K562 (cell line): ENCODE measurements at regions not wholly inside any gene's neighbourhood (a gene's known extent, or its start where the extent isn't known, plus 50 kb on each side); places are given as distances from the start of the nearest gene placed in this dataset.

Experiments
- ATAC-seq: fragments of 200-7000 bp; cut with Tn5 transposase; 3 replicates; pipeline ENCODE4 v1.9.1; 2020; ENCODE audit warnings: moderate library complexity
- BruUV-seq: library from RNA; stranded (reverse); fragments of 400-500 nt; replicated peaks from 2 replicates; lab custom pipeline; 2021; lab: Mats Ljungman, UMichigan
- CTCF ChIA-PET: fragments of 300-600 bp; formaldehyde crosslinking; extraction: SDS; loops from one replicate; lab custom pipeline; 2021; ENCODE audit warnings: low intra/inter-chr PET ratio; lab: Yijun Ruan, JAX
- POLR2A ChIA-PET: fragments of 300-600, 350-650 bp; sonication (Branson Sonifier 250); formaldehyde crosslinking; extraction: SDS; loops from one replicate; lab custom pipeline; 2021; ENCODE audit warnings: antibody characterized with exemption, inconsistent platforms; lab: Yijun Ruan, JAX
- DNase-seq, 4 experiments: peaks; one replicate each; pipeline versions ENCODE4 v3.0.0 to v3.0.0-alpha.2; 2011 to 2018; ENCODE audit warnings: low spot score in 3 of 4, mixed read lengths in 3 of 4; ENCODE audit errors: extremely low read depth in 1 of 4
- FAIRE-seq: peaks from 2 replicates; lab custom pipeline; 2011; peaks lifted over from hg19 to GRCh38; lab: Jason Lieb, UNC
- H2AFZ ChIP-seq: 2 replicates; pipeline ENCODE4 v1.6.0; 2011; ENCODE audit warnings: low read depth, low read length, control low read depth, inconsistent platforms
- H3K27ac ChIP-seq: fragments of 200-600 bp; 3 replicates; pipeline ENCODE4 v1.8.0; 2011; ENCODE audit warnings: low read depth, mild to moderate bottlenecking, control low read depth, inconsistent platforms, low read length, moderate library complexity, mixed read lengths; ENCODE audit errors: extremely low read depth
- H3K27me3 ChIP-seq, 2 experiments: fragments of 300-600 bp in 1 of 2; 2 replicates in 1 of 2; 3 replicates in 1 of 2; pipeline versions ENCODE4 v1.6.0 to v1.8.0; 2011; ENCODE audit warnings: inconsistent platforms in 2 of 2, low read length in 2 of 2, mild to moderate bottlenecking in 1 of 2, mixed read lengths in 1 of 2, moderate library complexity in 1 of 2; ENCODE audit not compliant: control insufficient read depth in 2 of 2, insufficient read depth in 2 of 2
- H3K36me3 ChIP-seq: fragments of 300-600 bp; 3 replicates; pipeline ENCODE4 v1.8.0; 2011; ENCODE audit warnings: mild to moderate bottlenecking, low read length, inconsistent platforms; ENCODE audit not compliant: control insufficient read depth, insufficient read depth
- H3K4me1 ChIP-seq, 2 experiments: fragments of 200-600 bp in 1 of 2; replicated peaks in 1 of 2; 2 replicates in 1 of 2; 3 replicates in 1 of 2; pipeline versions ENCODE4 v1.5.1 to v1.8.0; 2011; ENCODE audit warnings: inconsistent platforms in 2 of 2, low read length in 2 of 2, mild to moderate bottlenecking in 1 of 2, mixed read lengths in 1 of 2, moderate library complexity in 1 of 2; ENCODE audit not compliant: control insufficient read depth in 2 of 2, insufficient read depth in 2 of 2
- H3K4me2 ChIP-seq: 2 replicates; pipeline ENCODE4 v1.6.1; 2011; ENCODE audit warnings: low read length, control low read depth, inconsistent platforms, mixed read lengths; ENCODE audit not compliant: insufficient read depth
- H3K4me3 ChIP-seq: fragments of 200-600 bp; sonication (generic), shearing (Covaris generic); 2 replicates; pipeline ENCODE4 v1.5.1; 2016; ENCODE audit warnings: control low read depth, inconsistent platforms
- H3K79me2 ChIP-seq: fragments of 200-600 bp; 3 replicates; pipeline ENCODE4 v1.8.0; 2011; ENCODE audit warnings: low read length, inconsistent platforms; ENCODE audit not compliant: control insufficient read depth, insufficient read depth
- H3K9ac ChIP-seq, 2 experiments: 2 replicates each; pipeline versions ENCODE4 v1.6.0 to v1.6.1; 2011; ENCODE audit warnings: low read depth in 2 of 2, low read length in 2 of 2, control low read depth in 1 of 2, inconsistent platforms in 1 of 2, mild to moderate bottlenecking in 1 of 2, mixed read lengths in 1 of 2; ENCODE audit not compliant: insufficient read depth in 1 of 2
- H3K9me1 ChIP-seq: one replicate; pipeline ENCODE4 v1.6.0; 2011; ENCODE audit warnings: inconsistent platforms, mild to moderate bottlenecking, low read length, moderate library complexity; ENCODE audit not compliant: control insufficient read depth, insufficient read depth
- H3K9me3 ChIP-seq: replicated peaks from 2 replicates; pipeline ENCODE4 v1.5.1; 2011; ENCODE audit warnings: low read depth, low read length, inconsistent platforms; ENCODE audit not compliant: control insufficient read depth, insufficient read depth
- H4K20me1 ChIP-seq: replicated peaks from 2 replicates; pipeline ENCODE4 v1.6.1; 2011; ENCODE audit warnings: low read length, inconsistent platforms, mixed read lengths; ENCODE audit not compliant: control insufficient read depth, insufficient read depth
- ARID1B ChIP-seq: fragments of 450-650 bp; IDR thresholded peaks from 2 replicates; pipeline ENCODE4 v1.6.1; 2016; ENCODE audit warnings: antibody characterized with exemption, mild to moderate bottlenecking, inconsistent platforms
- ATF1 ChIP-seq, 2 experiments: fragments of 450-650 bp in 1 of 2; IDR thresholded peaks; 2 replicates each; pipeline ENCODE4 v1.6.1; 2016; ENCODE audit warnings: missing compliant biosample characterization in 1 of 2, missing genetic modification characterization in 1 of 2
- ATF3 ChIP-seq, 2 experiments: fragments of 450-650 bp in 1 of 2; sonication (generic) in 1 of 2; formaldehyde crosslinking in 1 of 2; IDR thresholded peaks in 1 of 2; conservative IDR thresholded peaks in 1 of 2; 2 replicates each; pipeline versions ENCODE4 v1.6.1 to v1.8.1; 2016 to 2023; ENCODE audit warnings: mild to moderate bottlenecking in 2 of 2, moderate library complexity in 2 of 2, inconsistent platforms in 1 of 2, missing genetic modification reagents in 1 of 2
- ATF7 ChIP-seq: fragments of 450-650 bp; IDR thresholded peaks from 2 replicates; pipeline ENCODE4 v1.7.1; 2014; ENCODE audit warnings: mild to moderate bottlenecking, moderate library complexity
- CREM ChIP-seq: IDR thresholded peaks from 2 replicates; pipeline ENCODE4 v1.6.1; 2014; ENCODE audit warnings: antibody characterized with exemption, low read depth
- DACH1 ChIP-seq: fragments of 450-650 bp; IDR thresholded peaks from 2 replicates; pipeline ENCODE4 v1.6.1; 2018; ENCODE audit not compliant: partially characterized antibody
- GABPA ChIP-seq: fragments of 200-800 bp; sonication (Bioruptor generic); conservative IDR thresholded peaks from 2 replicates; pipeline ENCODE4 v1.6.1; 2016; ENCODE audit warnings: low read depth, missing genetic modification characterization, missing compliant biosample characterization
- JUND ChIP-seq, 2 experiments: IDR thresholded peaks; 2 replicates in 1 of 2; 3 replicates in 1 of 2; pipeline ENCODE4 v1.6.1; 2011; ENCODE audit warnings: borderline replicate concordance in 2 of 2, low read depth in 2 of 2, low read length in 2 of 2, improper control_type of control experiment in 1 of 2, missing biosample characterization in 1 of 2, missing genetic modification characterization in 1 of 2, missing genetic modification reagents in 1 of 2
- MXI1 ChIP-seq: IDR thresholded peaks from 2 replicates; pipeline ENCODE4 v1.6.1; 2011; ENCODE audit warnings: low read depth, mild to moderate bottlenecking, improper control_type of control experiment, low read length
- RBM39 ChIP-seq: fragments of 200-400 bp; formaldehyde crosslinking; optimal IDR thresholded peaks from 2 replicates; pipeline ENCODE3; 2018; ENCODE audit warnings: low read depth, low read length
- SRSF3 ChIP-seq: fragments of 200-400 bp; formaldehyde crosslinking; IDR thresholded peaks from 2 replicates; pipeline ENCODE4 v1.6.1; 2016; ENCODE audit warnings: mild to moderate bottlenecking, low read length, moderate library complexity; ENCODE audit not compliant: insufficient read depth
- ZNF184 ChIP-seq: sonication (generic); formaldehyde crosslinking; IDR thresholded peaks from 2 replicates; pipeline ENCODE4 v1.5.0; 2020; ENCODE audit warnings: missing genetic modification reagents
- ZNF766 ChIP-seq: fragments of 200-800 bp; sonication (Bioruptor generic); conservative IDR thresholded peaks from 2 replicates; pipeline ENCODE4 v1.6.1; 2016; ENCODE audit warnings: missing genetic modification characterization, missing compliant biosample characterization
- WGBS: fragments of 100-300 bp; shearing (Covaris generic); methylation state at CpG from one replicate; pipeline ENCODE4 v1.1.6; 2016; ENCODE audit warnings: low coverage, mixed read lengths; ENCODE audit not compliant: insufficient coverage; ENCODE audit errors: missing lambda C conversion rate; 5-methylcytosine and 5-hydroxymethylcytosine counted together
- in situ Hi-C: fragments of 300-500 bp; cut with MboI; formaldehyde crosslinking; loops from 4 replicates; pipeline ENCODE4 v1.15.0; 2018; ENCODE audit warnings: inconsistent platforms, mixed read lengths
- intact Hi-C: fragments of 100-400 bp; cut with micrococcal nuclease; formaldehyde crosslinking; loops from 2 replicates; pipeline ENCODE4 v1.14.2; 2022
- TF ChIP-seq, protein P1 (sequence below): fragments of 250-450 bp; sonication (Bioruptor Pico); IDR thresholded peaks from 2 replicates; pipeline ENCODE4 v1.8.0; 2021; ENCODE audit warnings: moderate library complexity, mild to moderate bottlenecking, inconsistent platforms

GRCh38 chr18:2172881-2173280 is 398.4 kb downstream of the METTL4 start:
- DNase-seq = no peak
- Histone ChIP-seq H2AFZ (no peak overlapping the region), H3K36me3 (no peaks in the 10 kb centered on the region), H3K27ac (no peak overlapping the region), H3K4me2 (no peak overlapping the region), H3K9me1 (no peaks in the 10 kb centered on the region), H3K9ac (no peak overlapping the region), H3K4me3 (no peak overlapping the region), H3K79me2 (no peaks in the 10 kb centered on the region), H3K27me3 (no peaks in the 10 kb centered on the region), H3K4me1 (no peaks in the 10 kb centered on the region), H4K20me1 (no peaks in the 10 kb centered on the region), H3K9me3 (no peaks in the 10 kb centered on the region)
- ChIA-PET CTCF (no interaction called here), POLR2A (no interaction called here)
- no TSS peak for BruUV-seq
- in situ Hi-C loops = no loop called here
- intact Hi-C loops = no loop called here
- no peak for ATAC-seq
- TF ChIP-seq SRSF3 (no peak), ARID1B (no peak)
- peak; percentile 11 for FAIRE-seq
- 14% methylated on average over 2 of the region's 2 CpGs for WGBS

DNA sequence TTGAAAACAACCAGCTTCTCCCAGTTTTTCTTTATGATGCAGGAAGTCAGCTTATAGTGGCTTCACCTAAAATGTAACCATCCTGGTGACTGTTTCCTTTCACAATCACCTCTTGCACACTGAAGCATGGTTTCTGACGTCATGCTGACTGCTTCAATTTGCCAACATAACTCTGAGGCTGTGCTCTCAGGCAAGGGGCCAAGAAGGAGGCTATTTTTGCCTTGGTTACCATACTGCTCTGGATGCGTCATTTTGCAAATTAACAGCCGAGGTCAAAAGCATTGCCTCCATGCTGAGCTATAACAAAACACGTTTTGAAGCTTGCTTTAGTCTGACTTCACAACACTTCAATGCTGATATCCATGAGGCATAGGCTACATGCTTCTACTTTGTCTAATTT is 397.8 kb downstream of the METTL4 start:
- Histone ChIP-seq H3K9ac (no peak overlapping the region), H2AFZ (no peak overlapping the region), H4K20me1 (no peaks in the 10 kb centered on the region), H3K4me3 (no peak overlapping the region), H3K79me2 (no peaks in the 10 kb centered on the region), H3K4me1 (no peaks in the 10 kb centered on the region), H3K27ac (no peak overlapping the region), H3K27me3 (no peaks in the 10 kb centered on the region), H3K36me3 (no peaks in the 10 kb centered on the region), H3K9me1 (no peaks in the 10 kb centered on the region), H3K9me3 (no peaks in the 10 kb centered on the region), H3K4me2 (no peak overlapping the region)
- BruUV-seq = no TSS peak
- WGBS = 10% methylated on average over 4 of the region's 4 CpGs
- DNase-seq (peak in 1 of 4 experiments; percentile 25), FAIRE-seq (peak; percentile 52), ATAC-seq (no peak)
- ChIA-PET POLR2A (no interaction called here), CTCF (no interaction called here)
- intact Hi-C loops = no loop called here
- in situ Hi-C loops = no loop called here
- no peak for TF ChIP-seq ZNF184 (CRISPR knock-in tag)
- TF ChIP-seq DACH1 = no peak
- TF ChIP-seq ATF3 (IDR thresholded peaks at IDR 0.05) = peak; percentile 20; the same call in 1 of the 2 replicates
- no peak for TF ChIP-seq ATF3 (CRISPR knock-in tag; conservative IDR thresholded peaks at IDR 0.05)
- TF ChIP-seq ZNF766 (CRISPR knock-in tag) = 0 out of 2 replicates have a peak, but pooled peaks have one; percentile 33
- TF ChIP-seq ATF7 = peak; percentile 15; the same call in 1 of the 2 replicates
- TF ChIP-seq CREM = peak; percentile 77
- no peak for TF ChIP-seq JUND (IDR thresholded peaks at IDR 0.05; ENCODE audit: borderline replicate concordance, low read depth, low read length)
- TF ChIP-seq JUND (tag; IDR thresholded peaks at IDR 0.05; ENCODE audit: borderline replicate concordance, low read depth, low read length) = 0 out of 3 replicates have a peak, but pooled peaks have one; percentile 36
- TF ChIP-seq ATF1 (CRISPR knock-in tag; IDR thresholded peaks at IDR 0.05) = no peak
- TF ChIP-seq ATF1 (tag; IDR thresholded peaks at IDR 0.05) = peak; percentile 59
- TF ChIP-seq MXI1 = no peak
- TF ChIP-seq, protein P1, sequence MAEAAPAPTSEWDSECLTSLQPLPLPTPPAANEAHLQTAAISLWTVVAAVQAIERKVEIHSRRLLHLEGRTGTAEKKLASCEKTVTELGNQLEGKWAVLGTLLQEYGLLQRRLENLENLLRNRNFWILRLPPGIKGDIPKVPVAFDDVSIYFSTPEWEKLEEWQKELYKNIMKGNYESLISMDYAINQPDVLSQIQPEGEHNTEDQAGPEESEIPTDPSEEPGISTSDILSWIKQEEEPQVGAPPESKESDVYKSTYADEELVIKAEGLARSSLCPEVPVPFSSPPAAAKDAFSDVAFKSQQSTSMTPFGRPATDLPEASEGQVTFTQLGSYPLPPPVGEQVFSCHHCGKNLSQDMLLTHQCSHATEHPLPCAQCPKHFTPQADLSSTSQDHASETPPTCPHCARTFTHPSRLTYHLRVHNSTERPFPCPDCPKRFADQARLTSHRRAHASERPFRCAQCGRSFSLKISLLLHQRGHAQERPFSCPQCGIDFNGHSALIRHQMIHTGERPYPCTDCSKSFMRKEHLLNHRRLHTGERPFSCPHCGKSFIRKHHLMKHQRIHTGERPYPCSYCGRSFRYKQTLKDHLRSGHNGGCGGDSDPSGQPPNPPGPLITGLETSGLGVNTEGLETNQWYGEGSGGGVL (CRISPR knock-in tag) = no peak
- TF ChIP-seq RBM39 = no peak
- 0 out of 2 replicates have a peak, but pooled peaks have one; percentile 0 for TF ChIP-seq GABPA (tag)
